ENCODE measurements at regions not wholly inside any gene's neighbourhood (a gene's known extent, or its start where the extent isn't known, plus 50 kb on each side); places are given as distances from the start of the nearest gene placed in this dataset.

DNA sequence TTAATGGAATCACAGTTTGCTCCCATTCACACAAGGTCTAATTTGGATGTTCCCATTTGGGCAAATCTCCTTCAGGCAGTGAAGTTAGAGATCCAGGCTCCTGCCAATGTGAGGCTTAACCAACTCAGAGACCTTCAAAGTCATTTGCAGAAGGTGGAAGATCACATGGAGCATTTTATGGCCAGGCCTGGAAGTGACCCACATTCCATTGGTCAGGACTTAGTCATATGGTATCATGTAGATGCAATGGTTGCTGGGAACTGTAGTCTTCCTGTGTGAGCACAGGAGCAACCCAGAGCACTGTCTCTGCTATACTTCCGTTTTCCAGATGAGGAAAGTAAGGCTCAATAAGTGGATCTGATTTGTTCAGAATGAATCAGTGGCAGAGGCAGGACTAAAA, 292.7 kb upstream of the SMARCA2 start:
- RAD21 ChIA-PET (ENCODE audit: low non-redundant PET in 1 of 2, low total read pairs in 2 of 2, uncharacterized antibody in 2 of 2, unreplicated experiment in 2 of 2) = no interaction called here
- ATAC-seq (no peak), DNase-seq (ENCODE audit: low read depth, low spot score) (no peak)
- TF ChIP-seq, protein P1, sequence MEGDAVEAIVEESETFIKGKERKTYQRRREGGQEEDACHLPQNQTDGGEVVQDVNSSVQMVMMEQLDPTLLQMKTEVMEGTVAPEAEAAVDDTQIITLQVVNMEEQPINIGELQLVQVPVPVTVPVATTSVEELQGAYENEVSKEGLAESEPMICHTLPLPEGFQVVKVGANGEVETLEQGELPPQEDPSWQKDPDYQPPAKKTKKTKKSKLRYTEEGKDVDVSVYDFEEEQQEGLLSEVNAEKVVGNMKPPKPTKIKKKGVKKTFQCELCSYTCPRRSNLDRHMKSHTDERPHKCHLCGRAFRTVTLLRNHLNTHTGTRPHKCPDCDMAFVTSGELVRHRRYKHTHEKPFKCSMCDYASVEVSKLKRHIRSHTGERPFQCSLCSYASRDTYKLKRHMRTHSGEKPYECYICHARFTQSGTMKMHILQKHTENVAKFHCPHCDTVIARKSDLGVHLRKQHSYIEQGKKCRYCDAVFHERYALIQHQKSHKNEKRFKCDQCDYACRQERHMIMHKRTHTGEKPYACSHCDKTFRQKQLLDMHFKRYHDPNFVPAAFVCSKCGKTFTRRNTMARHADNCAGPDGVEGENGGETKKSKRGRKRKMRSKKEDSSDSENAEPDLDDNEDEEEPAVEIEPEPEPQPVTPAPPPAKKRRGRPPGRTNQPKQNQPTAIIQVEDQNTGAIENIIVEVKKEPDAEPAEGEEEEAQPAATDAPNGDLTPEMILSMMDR (IDR thresholded peaks at IDR 0.05 in 2 of 3, conservative IDR thresholded peaks at IDR 0.05 in 1 of 3; ENCODE audit: borderline replicate concordance in 1 of 3, insufficient read depth in 1 of 3, low read depth in 2 of 3, low read length in 2 of 3) = no peak
- TF ChIP-seq RAD21 (IDR thresholded peaks at IDR 0.05; ENCODE audit: low read depth) = no peak
- TF ChIP-seq ZFX (IDR thresholded peaks at IDR 0.05) = no peak
- TF ChIP-seq JUND (IDR thresholded peaks at IDR 0.05) = no peak
- TF ChIP-seq FOSL1 (IDR thresholded peaks at IDR 0.05; ENCODE audit: low read depth) = no peak
- no peak for TF ChIP-seq YY1 (IDR thresholded peaks at IDR 0.05; ENCODE audit: extremely low read depth, insufficient replicate concordance, low read depth, low read length)
- TF ChIP-seq TCF7L2 (IDR thresholded peaks at IDR 0.05; ENCODE audit: borderline replicate concordance, extremely low read depth, insufficient read depth, insufficient read length) = no peak
- TF ChIP-seq ZNF274 (IDR thresholded peaks at IDR 0.05; ENCODE audit: low read depth, low read length) = no peak
- no TSS peak for BruUV-seq (replicated peaks)
- POLR2A ChIA-PET = no interaction called here
- intact Hi-C loops (cut with micrococcal nuclease) = no loop called here
- Histone ChIP-seq H3K9me3 (ENCODE audit: control insufficient read depth in 1 of 2, insufficient read depth in 1 of 2, low read depth in 1 of 2, low read length in 2 of 2) (0 out of 4 replicates have a peak, but pooled peaks cover 0 to 2% of the 10 kb centered on the region in 2 experiments), H3K9ac (ENCODE audit: low read length) (no peak overlapping the region), H3K4me2 (ENCODE audit: low read length) (no peak overlapping the region), H2AFZ (ENCODE audit: low read depth, low read length, poor library complexity, severe bottlenecking) (no peak overlapping the region), H3K4me1 (ENCODE audit: control insufficient read depth in 1 of 2, insufficient read depth in 2 of 2, low read length in 2 of 2) (no peaks in the 10 kb centered on the region), H3K9me2 (ENCODE audit: insufficient read depth) (no peaks in the 10 kb centered on the region), H3K4me3 (replicated peaks in 1 of 2; ENCODE audit: low read depth in 1 of 2, low read length in 2 of 2) (no peak overlapping the region), H3K36me3 (ENCODE audit: control insufficient read depth in 1 of 2, insufficient read depth in 2 of 2, low read length in 2 of 2) (no peaks in the 10 kb centered on the region), H3K79me2 (ENCODE audit: insufficient read depth, low read length) (no peaks in the 10 kb centered on the region), H3K27me3 (ENCODE audit: insufficient read depth, low read length) (no peaks in the 10 kb centered on the region), H3K27ac (ENCODE audit: low read depth, low read length) (no peak overlapping the region), H4K20me1 (ENCODE audit: insufficient read depth) (no peaks in the 10 kb centered on the region)
- CTCF ChIA-PET = no interaction called here

- no peaks in the 10 kb centered on the region for H3K4me1 ChIP-seq (ENCODE audit: control insufficient read depth in 1 of 2, insufficient read depth in 2 of 2, low read length in 2 of 2)
- H3K79me2 ChIP-seq (ENCODE audit: insufficient read depth, low read length) = no peaks in the 10 kb centered on the region
- H3K4me2 ChIP-seq (ENCODE audit: low read length) = no peak overlapping the region
- H3K4me3 ChIP-seq (replicated peaks in 1 of 2; ENCODE audit: low read depth in 1 of 2, low read length in 2 of 2) = no peak overlapping the region
- H2AFZ ChIP-seq (ENCODE audit: low read depth, low read length, poor library complexity, severe bottlenecking) = no peak overlapping the region
- no peaks in the 10 kb centered on the region for H3K27me3 ChIP-seq (ENCODE audit: insufficient read depth, low read length)
- ChIA-PET RAD21 (ENCODE audit: low non-redundant PET in 1 of 2, low total read pairs in 2 of 2, uncharacterized antibody in 2 of 2, unreplicated experiment in 2 of 2) (no interaction called here), POLR2A (no interaction called here), CTCF (no interaction called here)
- H3K27ac ChIP-seq (ENCODE audit: low read depth, low read length) = no peak overlapping the region
- H3K9ac ChIP-seq (ENCODE audit: low read length) = no peak overlapping the region
- DNase-seq (ENCODE audit: low read depth, low spot score) = no peak
- H3K9me2 ChIP-seq (ENCODE audit: insufficient read depth) = no peaks in the 10 kb centered on the region
- no peaks in the 10 kb centered on the region for H3K36me3 ChIP-seq (ENCODE audit: control insufficient read depth in 1 of 2, insufficient read depth in 2 of 2, low read length in 2 of 2)
- BruUV-seq (replicated peaks) = no TSS peak
- TF ChIP-seq ZBTB33 (IDR thresholded peaks at IDR 0.05; ENCODE audit: extremely low read depth, insufficient replicate concordance, low read length) = no peak
- no peak for TF ChIP-seq SRF (IDR thresholded peaks at IDR 0.05; ENCODE audit: low read depth)
- no peak for TF ChIP-seq YY1 (IDR thresholded peaks at IDR 0.05; ENCODE audit: extremely low read depth, insufficient replicate concordance, low read depth, low read length)
- H3K9me3 ChIP-seq (ENCODE audit: control insufficient read depth in 1 of 2, insufficient read depth in 1 of 2, low read depth in 1 of 2, low read length in 2 of 2) = 0 out of 4 replicates have a peak, but pooled peaks cover 0 to 2% of the 10 kb centered on the region in 2 experiments
- intact Hi-C loops (cut with micrococcal nuclease) = no loop called here
- ATAC-seq = no peak
- H4K20me1 ChIP-seq (ENCODE audit: insufficient read depth) = no peaks in the 10 kb centered on the region
Measured at GRCh38 chr9:1723522-1724015, 291.6 kb upstream of the SMARCA2 start.

Data from HCT116 (cell line).